Ishikawa (cell line): ENCODE measurements at regions not wholly inside any gene's neighbourhood (a gene's known extent, or its start where the extent isn't known, plus 50 kb on each side); places are given as distances from the start of the nearest gene placed in this dataset.

Experiments
- CREB1 ChIP-seq: IDR thresholded peaks from 2 replicates; pipeline ENCODE4 v1.6.1; 2012; ENCODE audit warnings: low read depth
- EGR1 ChIP-seq: IDR thresholded peaks from 2 replicates; pipeline ENCODE4 v1.6.1; 2012
- EP300 ChIP-seq: IDR thresholded peaks from 2 replicates; pipeline ENCODE4 v1.6.1; 2012; ENCODE audit warnings: borderline replicate concordance
- FOXM1 ChIP-seq: IDR thresholded peaks from 2 replicates; pipeline ENCODE4 v1.6.1; 2012; ENCODE audit warnings: low read depth, borderline replicate concordance
- NFIC ChIP-seq: IDR thresholded peaks from 2 replicates; pipeline ENCODE4 v1.6.1; 2012
- RAD21 ChIP-seq: IDR thresholded peaks from 2 replicates; pipeline ENCODE4 v1.6.1; 2012; ENCODE audit warnings: low read depth
- TAF1 ChIP-seq: IDR thresholded peaks from 2 replicates; pipeline ENCODE4 v1.6.1; 2012; ENCODE audit warnings: low read depth, mild to moderate bottlenecking
- TCF12 ChIP-seq: IDR thresholded peaks from 2 replicates; pipeline ENCODE4 v1.6.1; 2012; ENCODE audit warnings: low read depth
- TEAD4 ChIP-seq: IDR thresholded peaks from 2 replicates; pipeline ENCODE4 v1.6.1; 2012
- YY1 ChIP-seq: IDR thresholded peaks from 2 replicates; pipeline ENCODE4 v1.6.1; 2012; ENCODE audit warnings: low read depth
- TF ChIP-seq, protein P1 (sequence below): IDR thresholded peaks from 2 replicates; pipeline ENCODE4 v1.6.1; 2012

- TF ChIP-seq TEAD4 (no peak), RAD21 (peak; percentile 76), NFIC (no peak), EGR1 (no peak), TCF12 (no peak), EP300 (no peak), TAF1 (no peak), YY1 (no peak), FOXM1 (no peak), CREB1 (no peak)
- TF ChIP-seq, protein P1, sequence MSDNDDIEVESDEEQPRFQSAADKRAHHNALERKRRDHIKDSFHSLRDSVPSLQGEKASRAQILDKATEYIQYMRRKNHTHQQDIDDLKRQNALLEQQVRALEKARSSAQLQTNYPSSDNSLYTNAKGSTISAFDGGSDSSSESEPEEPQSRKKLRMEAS: no peak
Measured at GRCh38 chr3:159263750-159264553, 462.1 kb downstream of the MFSD1 start.
